NCI-H510A treated with DMSO at 0.1 percent for 48 hours (cell line): ENCODE measurements at regions not wholly inside any gene's neighbourhood (a gene's known extent, or its start where the extent isn't known, plus 50 kb on each side); places are given as distances from the start of the nearest gene placed in this dataset.

ENCODE experiments used
- DNase-seq: peaks from one replicate; lab custom pipeline; 2025; lab: John Stamatoyannopoulos, UW

DNA sequence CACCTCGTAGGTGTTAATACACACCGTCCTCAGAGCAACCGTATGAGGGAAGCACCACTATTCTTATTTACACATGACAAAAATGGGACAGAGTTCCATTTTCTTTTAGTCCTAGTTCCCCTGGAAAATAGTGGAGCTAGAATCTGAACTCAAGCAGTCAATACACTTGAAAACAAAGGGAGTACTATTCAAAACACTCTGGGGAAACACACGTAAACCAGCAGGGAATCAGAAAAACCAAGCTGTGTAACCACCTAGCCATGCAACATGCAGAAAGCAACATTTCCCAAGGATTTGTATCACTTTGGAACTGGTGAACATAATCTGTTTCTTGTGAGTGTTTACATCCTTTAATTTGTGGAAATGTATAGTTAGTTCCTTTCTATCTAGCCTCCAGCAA is 208.2 kb downstream of the UBE2E3 start:
- DNase-seq = no peak

DNA sequence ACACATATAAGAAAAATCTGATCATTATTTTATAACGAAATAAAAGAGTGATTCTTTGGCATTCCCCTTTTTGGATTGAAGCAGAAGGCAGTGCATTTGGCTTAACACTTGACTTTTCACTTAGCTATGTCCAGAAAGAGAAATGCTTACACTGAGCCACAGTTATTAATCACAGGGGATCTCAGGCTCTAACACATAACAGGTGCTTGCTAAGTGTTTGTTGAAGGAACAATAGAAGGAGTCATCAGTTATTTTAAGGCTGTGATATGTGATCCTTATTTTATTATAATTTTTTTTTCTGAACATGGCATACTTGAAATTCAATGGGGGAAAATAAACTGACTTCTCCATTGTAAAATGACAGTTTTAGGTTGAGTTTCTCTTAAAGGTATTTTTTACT is 209.5 kb downstream of the UBE2E3 start:
- peak; percentile 51 for DNase-seq

DNA sequence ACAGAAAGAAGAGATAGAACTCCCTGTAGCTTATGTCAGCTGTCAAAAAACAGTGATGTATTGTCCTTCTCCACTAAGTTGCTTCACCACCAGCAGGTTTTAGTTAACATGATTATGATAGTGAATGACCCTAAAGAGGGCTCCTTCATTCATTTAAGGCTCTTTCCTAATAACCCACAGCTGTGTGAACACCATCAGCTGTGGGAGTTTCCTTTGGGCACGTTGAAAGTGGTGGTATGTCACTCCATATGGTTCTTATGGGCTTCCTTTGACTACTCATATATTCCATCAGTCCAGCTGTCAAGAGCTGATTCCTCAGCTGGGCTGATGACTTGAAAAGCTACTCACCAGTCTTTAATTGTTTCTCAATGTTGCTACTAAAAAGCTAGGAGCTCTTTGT is 210.3 kb downstream of the UBE2E3 start:
- no peak for DNase-seq

DNA sequence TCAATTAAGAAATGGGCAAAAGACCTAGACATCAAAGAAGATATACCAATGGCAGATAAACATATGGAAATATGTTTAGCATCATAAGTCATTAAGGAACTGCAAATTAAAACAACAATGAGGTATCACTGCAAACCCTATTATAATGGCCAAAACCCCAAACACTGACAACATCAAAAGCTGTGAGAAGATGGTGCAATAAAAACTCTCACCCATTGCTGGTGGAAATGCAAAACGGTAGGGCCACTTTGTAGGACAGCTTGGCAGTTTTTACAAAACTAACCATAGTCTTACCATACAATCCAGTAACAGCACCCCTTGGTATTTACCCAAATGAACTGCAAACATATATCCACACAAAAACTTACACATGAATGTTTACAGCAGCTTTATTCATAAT is 213.1 kb downstream of the UBE2E3 start:
- no peak for DNase-seq

DNA sequence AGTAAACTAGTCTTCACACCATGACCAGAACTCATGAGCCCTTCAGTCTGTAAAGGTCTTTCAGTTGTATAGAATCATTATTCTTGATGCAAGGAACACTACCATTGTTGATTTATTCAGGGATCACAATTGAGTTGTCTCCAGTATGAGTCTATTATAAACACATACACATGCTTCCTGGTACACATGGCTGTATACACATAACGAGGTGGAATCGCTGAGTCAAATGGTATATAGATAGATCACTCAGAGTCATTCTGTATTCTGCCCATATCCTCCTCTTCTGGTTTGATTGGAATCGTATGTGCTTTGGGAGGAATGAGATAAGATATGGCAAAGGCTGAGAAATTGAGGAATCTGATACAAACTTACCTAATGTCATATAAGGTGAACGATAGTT is 216.0 kb downstream of the UBE2E3 start:
- no peak for DNase-seq

DNA sequence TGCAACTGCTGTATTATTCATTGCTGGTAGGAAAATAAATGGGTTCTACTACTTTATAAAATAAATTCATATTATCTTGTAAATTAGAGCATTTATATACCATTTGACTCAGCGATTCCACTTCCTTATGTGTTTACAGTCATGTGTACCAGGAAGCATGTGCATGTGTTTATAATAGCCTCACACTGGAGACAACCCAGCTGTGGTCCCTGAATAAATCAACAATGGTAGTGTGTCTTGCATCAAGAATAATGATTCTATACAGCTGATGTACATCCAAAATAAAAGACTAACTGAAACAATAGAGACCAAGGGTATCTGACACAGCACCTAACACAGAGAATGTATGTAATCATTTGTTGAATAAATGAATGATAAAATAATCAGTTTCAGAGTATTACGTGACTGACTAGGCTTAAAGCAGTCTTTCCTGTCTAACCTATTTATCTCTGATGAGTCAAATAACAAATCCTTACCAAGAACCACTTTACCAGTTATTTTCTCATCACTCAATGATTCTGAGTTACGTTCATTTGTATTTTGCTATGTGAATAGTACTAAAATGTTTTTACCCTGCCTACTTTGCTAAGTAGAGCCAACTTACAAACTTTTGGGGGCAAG is 216.8 kb downstream of the UBE2E3 start:
- no peak for DNase-seq

DNA sequence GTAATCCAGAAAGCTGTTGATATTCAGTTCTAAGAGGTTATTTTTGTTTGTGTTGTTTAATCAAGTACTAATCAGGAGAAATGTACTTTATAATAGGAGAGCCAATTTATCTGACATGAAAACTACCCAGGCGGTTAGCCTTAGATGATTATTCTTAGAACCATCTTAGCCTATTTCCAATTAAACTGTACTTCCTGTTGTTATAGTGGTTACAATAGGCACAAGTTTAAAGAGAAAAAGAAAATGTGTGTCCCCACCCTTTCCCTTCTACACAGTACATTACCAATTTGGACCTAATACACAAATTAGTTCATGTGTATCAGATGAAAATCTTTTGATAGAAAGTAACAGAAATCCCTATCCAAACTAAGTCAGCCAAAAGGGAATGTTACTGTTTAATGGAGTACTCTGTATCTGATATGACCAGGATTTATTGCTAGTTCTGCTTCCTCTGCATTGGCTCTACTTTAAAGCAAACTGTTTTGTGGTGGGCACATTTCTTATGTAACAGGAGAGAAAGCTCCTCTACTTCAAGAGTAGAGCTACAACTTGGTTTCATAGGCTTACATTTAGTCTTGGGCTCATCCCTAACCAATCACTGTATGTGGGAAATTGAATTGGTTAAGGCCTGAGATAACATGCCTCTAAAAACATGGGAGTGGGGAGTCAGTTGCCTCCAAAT is 217.9 kb downstream of the UBE2E3 start:
- no peak for DNase-seq

DNA sequence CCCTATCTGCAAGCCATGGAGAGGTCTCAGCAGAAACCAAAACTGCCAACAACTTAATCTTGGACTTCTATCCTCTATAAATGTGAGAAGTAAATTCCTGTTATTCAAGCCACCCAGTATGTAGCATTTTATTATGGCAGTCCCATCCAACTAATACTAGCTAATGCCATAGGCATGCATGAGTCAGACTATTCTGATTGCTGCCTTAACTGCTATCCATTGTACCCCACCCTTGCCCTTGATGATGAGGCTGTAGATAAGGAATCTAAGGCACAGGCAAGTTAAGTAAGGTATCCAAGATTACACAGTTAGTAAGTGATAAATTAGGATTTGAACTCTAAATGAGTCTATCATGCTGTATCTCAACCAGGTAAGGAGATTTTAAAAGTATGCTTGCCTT is 223.0 kb downstream of the UBE2E3 start:
- no peak for DNase-seq

DNA sequence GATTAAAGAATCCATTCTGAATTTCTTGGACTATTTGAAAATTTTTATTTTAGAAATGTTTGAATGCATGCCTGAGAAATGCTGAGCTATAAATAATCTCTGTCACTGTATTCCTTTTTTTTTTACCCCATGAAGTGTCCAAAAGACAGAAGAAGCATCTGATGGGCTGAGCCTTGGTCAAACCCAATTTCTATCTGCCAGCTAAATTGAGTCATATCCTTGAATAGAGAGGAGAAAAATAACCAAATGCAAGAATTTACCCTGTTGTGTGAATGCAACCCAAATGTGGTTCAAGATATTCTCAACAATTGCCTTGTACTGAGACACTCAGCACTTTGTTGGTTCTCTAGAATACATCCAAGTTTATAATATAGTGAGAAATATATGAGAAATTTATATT is 223.5 kb downstream of the UBE2E3 start:
- DNase-seq = no peak

DNA sequence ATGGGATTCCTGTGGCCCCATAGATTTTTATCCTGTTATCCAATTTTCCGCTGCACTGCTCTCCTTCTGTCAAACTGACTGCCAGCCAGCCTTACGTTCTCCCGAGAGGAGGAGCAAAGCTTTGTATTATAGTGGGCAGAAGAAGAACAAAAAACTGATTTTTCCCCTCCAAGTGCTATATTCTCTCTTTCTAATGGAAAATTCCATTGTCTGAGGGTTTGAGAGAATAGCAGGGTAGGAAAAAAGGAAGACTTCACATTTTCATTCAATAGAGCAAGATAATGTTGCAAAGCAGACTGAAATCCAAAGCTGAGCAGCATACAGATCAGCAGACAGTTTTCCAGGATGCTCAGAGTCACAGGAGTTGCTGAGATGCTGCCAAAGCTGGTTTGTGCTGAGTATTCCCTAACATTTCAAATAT is 238.0 kb downstream of the UBE2E3 start:
- DNase-seq = no peak

DNA sequence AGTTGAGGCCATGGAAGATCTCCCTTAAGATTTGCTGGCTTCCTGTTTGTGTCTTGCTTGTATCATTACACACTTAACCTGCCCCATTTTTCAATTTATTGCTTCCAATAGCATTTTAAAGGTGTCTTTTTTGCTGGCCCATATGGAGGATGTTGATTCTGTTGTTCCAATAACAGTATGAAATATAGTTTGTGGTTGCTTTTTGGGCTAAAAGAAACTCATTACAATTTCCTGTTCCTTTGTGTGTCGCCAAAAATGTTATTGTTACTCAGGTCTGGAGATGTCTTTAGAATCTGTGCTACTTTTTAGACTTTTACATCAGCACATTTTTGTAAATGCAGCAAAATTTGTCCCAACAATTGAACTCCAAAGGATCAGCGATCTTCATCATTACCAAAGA is 234.0 kb upstream of the ITGA4 start:
- DNase-seq = no peak

DNA sequence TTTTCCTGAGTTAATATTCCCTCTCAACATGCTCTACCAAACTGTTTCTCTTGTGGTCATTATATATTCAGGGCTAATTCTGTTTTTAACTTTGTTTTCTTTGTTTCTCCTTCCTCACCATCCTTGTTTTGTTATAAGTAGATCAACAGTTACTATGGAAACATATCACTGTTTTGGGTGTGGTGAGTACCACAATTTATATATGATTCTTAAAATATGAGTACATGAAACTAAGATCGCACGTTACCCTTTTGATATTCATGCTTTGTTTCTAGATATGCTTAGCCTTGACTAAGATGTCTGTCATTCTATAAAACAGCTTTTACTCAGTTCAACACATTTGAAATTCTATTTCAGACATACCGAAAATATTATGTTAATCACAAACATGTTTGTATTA is 232.3 kb upstream of the ITGA4 start:
- no peak for DNase-seq

DNA sequence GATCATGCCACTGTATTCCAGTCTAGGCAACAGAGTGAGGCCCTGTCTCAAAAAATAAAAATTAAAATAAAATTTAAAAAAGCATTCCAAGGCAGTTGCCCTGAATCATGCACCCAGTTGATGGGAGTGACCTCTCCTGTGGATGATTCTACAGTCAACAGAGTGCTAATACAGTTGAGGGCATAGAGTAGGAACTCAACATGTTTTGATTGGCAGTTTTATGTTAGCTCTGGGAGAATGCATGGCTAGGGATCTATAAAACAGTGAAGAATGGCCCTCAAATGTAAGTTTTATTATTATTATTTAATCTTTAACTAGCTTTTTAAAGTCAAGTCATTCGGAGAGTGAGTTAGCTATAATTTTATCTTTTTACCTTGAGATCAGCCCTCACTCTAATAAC is 228.5 kb upstream of the ITGA4 start:
- no peak for DNase-seq

DNA sequence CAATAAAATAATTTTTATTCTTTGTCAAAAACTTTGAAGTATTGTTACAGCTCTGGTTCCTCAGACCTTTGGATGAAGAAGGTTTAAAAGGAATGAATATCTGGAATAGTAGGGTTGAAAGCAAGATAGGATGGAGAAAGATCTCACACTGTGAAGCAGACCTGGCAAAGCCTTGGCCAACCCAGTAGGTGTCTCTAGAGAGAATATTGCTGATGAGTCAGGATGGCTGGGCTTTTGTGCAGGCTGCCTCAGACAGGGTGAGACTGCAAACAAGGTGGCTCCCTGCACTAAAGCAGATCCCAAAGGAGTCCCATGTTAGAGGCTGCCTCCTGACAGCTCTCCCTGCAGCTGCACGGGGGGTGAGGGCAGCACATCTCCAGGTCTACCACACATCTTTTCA is 226.0 kb upstream of the ITGA4 start:
- no peak for DNase-seq

DNA sequence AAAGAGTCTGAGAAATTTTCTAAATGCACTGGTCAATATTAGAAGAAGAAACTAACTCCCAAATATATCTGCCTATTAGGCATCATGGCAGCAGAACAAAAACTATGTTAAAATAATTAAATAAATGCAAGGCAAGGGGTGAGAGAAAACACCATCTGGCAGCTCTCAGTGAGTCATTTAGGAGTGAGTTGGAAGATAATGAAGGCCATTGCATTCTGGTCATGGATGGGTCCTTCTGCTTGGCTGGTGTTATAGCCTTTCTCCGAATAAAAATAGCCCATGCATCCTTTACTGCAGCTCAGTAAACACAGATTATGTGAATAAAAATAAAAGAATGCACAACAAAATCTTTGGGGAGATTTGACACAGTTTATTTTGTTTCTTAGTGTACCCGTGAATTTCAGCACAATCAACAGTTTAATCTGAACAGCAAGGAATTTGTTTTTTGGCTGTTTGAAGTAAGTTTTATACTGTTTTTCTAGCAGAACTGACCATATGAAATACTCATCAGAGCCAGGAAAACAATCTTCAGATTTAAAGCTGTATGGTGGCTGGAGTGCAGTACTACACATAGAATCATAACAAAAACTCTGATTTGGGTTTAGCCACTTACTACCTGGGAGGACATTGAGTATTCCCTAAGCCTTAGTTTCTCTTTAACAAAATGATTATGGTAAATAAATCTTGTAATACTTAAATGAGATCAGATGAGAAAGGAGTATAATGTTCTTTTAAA is 225.1 kb upstream of the ITGA4 start:
- DNase-seq = no peak

DNA sequence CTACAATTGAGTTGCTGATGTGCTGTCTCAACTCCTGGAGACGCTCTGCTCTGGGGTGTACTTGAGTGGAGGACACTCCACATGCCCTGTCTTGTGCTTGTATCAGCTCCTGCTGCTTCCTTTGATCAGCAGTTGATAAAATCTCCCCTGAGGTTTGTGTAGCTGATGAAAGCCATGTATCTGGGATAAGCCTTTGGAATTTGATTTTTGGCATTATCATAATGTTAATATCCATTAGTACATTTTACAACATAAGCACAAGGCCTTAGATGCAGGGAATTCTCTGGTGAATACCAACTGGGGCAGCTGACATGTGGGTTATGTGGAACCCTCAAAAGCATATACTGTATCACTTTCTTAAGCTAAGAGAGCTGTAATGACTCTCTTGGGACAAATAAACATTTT is 222.7 kb upstream of the ITGA4 start:
- no peak for DNase-seq

DNA sequence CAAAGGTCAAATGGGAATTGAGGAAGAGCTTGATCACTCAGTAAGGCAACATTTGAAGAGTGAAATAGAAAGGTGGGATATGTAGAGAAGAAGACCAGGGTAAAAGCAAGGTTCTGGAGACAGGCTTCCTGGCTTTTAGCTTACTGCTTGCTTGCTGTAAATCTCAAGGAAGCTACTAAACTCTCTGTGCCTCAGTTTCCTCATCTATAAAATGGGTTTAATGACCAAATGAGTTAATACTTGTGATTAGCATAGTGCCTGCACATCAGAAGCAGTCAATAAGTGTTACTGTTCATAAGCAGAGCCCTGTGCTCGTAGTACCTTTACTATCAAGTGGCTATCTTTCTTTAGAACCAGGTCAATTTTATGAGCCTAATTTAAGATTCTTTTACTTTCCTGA is 222.2 kb upstream of the ITGA4 start:
- DNase-seq = no peak

DNA sequence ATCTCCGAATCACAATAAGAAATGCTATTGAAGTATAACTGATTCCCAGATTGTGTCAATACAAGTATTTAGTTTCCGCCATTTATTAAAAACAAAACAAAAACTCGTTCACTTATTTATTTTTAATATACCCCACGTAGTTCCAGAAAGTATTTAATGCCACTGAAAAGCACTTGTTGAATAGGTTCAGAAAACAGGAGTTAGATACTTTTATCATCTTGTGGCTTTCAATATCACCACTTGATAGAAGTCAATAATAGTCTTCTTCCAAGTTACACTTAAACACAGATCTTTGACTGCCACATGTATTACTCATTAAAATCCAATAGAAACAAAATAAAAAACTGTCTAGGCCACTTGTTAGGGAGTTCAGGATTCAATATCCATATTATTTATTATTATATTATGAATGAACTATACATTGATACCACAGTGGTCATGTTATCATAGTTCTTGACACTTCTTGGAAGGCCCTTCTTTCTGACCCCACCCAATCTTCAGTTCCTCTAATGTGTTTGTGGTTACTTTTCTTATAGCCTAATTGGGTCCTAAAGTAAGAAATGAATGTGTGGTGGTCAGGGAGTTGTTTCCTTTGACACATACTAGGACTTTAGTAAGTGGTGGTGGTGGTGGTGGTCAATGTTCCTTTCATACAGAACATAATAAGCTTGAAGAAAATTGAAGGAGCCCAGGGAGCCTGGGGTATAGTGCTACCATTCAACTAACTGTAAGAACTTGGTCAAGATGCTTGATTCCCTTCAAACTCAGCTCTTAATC is 221.3 kb upstream of the ITGA4 start:
- DNase-seq = no peak

DNA sequence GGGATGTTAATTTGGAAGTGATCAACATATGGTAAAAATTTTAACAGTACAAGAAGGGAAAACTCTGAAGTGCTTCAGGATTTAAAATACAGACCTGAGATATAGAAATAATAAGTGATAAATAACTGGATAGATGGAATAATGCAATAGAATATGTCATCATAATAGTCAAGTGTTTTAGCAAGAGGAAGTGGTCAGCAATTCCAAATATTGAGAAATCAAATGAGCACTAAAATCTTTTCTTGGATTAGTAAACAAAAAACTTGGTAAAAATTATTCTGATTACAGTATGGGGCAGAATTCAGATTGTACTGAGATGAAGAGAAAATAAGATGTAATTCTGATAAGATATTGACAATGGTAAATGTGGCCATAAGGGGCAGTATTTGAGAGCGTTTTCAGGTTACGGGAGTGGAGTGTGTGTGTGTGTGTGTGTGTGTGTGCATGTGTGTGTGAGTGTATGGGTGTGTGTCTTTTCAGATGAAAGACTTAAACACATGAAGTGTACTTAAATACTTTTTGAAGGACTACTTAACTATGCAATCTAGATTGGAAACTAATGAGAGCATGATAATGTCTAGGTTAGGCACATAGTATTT is 217.9 kb upstream of the ITGA4 start:
- no peak for DNase-seq

DNA sequence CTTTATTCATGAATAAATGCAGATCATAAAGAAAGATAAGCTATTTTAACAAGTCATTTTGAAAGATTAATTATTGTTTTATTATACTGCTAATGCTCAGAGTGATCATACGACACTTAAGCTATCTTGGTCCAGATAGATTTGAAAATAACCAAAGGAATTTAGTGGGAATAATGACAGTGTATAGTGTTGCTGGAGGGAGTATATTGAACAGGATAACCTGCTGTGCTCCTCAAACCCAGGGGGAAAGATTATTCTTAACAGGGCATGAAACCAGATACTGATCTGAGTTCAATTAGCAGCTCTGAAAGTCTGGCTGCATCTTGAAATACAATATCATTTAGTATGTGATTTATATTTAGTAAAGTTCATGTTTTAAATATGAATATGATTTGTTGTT is 216.3 kb upstream of the ITGA4 start:
- DNase-seq = no peak

DNA sequence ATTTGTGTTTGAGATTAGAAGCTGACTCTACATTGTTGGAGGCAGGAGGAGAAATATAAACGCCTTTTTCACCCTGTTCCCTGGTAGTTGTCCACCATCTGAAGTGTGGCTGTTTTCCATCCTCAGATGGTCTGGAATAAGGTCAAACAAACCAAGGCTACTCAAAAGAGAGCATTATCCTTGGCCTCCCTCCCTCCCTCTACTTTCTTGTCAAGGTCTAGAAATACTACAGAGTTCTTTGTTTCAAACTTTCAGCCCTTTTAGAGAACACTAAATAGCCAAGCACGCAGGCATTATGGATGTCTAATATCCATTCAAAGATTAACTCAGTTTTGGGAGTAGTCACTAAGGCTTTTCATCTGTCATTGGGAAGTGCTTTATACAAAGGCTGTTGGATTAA is 215.8 kb upstream of the ITGA4 start:
- no peak for DNase-seq

DNA sequence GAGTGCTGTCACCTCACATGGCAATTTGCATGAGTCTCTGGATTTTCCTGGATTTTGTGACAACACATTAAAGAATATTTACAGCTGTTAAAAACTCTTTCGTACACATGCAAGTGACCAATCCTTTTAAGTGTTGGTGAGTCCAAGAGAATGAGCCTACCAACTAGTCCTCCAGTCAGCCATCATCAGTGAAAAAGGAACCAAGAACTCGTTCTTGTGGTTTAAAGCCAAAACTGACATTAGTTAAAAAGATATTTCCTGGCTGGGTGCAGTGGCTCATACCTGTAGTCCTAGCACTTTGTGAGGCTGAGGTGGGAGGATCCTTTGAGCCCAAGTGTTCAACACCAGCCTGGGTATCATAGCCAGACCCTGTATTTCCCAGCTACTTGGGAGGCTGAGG is 215.4 kb upstream of the ITGA4 start:
- no peak for DNase-seq
